Stomach (tissue), 8 donors: ENCODE measurements at regions not wholly inside any gene's neighbourhood (a gene's known extent, or its start where the extent isn't known, plus 50 kb on each side); places are given as distances from the start of the nearest gene placed in this dataset.

Experiments used
- DNase-seq, 2 donors: peaks; one replicate each; pipeline versions ENCODE4 v3.0.0 to v3.0.0-alpha.2; 2013 to 2019
- H3K27ac ChIP-seq, 5 donors: fragments of 200-600 bp in 4 of 5; sonication (generic) in 4 of 5; one replicate each; pipeline ENCODE4 v1.5.1; 2013 to 2019; ENCODE audit warnings: mild to moderate bottlenecking in 1 of 5, moderate library complexity in 1 of 5
- H3K27me3 ChIP-seq, 3 donors: fragments of 200-600 bp; sonication (generic); one replicate each; pipeline ENCODE4 v1.5.1; 2017 to 2019; ENCODE audit warnings: mixed run types in 1 of 3
- H3K36me3 ChIP-seq, 4 donors: fragments of 200-600 bp; sonication (generic); 1 replicate in 3 of 4; 2 replicates in 1 of 4; pipeline ENCODE4 v1.5.1; 2016 to 2019
- H3K4me1 ChIP-seq, 4 donors: fragments of 200-600 bp; sonication (generic); one replicate each; pipeline ENCODE4 v1.5.1; 2016 to 2019
- H3K4me3 ChIP-seq, 4 donors: fragments of 200-600 bp; sonication (generic) in 3 of 4; one replicate each; pipeline ENCODE4 v1.5.1; 2016 to 2019; ENCODE audit warnings: mild to moderate bottlenecking in 1 of 4
- H3K9me3 ChIP-seq, 4 donors: fragments of 200-600 bp; sonication (generic); one replicate each; pipeline ENCODE4 v1.5.1; 2016 to 2019
- CTCF ChIP-seq, 7 experiments: fragments of 450-650 bp in 4 of 7; fragments of 200-600 bp in 3 of 7; sonication (generic) in 3 of 7; IDR thresholded peaks; one replicate each; pipeline ENCODE4 v1.5.1; 2016 to 2019; ENCODE audit warnings: antibody characterized with exemption in 7 of 7, control low read depth in 2 of 7, mild to moderate bottlenecking in 1 of 7
- EP300 ChIP-seq: sonication (generic); formaldehyde crosslinking; IDR thresholded peaks from one replicate; pipeline ENCODE4 v1.6.1; 2017; ENCODE audit warnings: antibody characterized with exemption
- POLR2A ChIP-seq, 4 donors: fragments of 450-650 bp; IDR thresholded peaks; one replicate each; pipeline ENCODE4 v1.6.1; 2016; ENCODE audit warnings: antibody characterized with exemption in 4 of 4, control low read depth in 2 of 4, mild to moderate bottlenecking in 1 of 4, moderate library complexity in 1 of 4
- POLR2AphosphoS5 ChIP-seq, 3 donors: sonication (generic); formaldehyde crosslinking; IDR thresholded peaks; one replicate each; pipeline ENCODE4 v1.6.1; 2016; ENCODE audit warnings: antibody characterized with exemption in 3 of 3
- WGBS, 5 donors: extraction: QIAGEN DNeasy Blood & Tissue Kit in 3 of 5; methylation state at CpG; one replicate each; pipeline versions ENCODE4 v1.1.5 to v1.1.7; 2013 to 2018; 5-methylcytosine and 5-hydroxymethylcytosine counted together
- intact Hi-C: fragments of 100-400 bp; cut with DNase I; formaldehyde crosslinking; loops from one replicate; pipeline ENCODE4 v1.15.1; 2023; ENCODE audit warnings: low total_unique reads
- donor health status: healthy with polysubstance abuse.
- donor health status: Bipolar disorder and iron deficiency.
- donor health status: healthy.

GRCh38 chr11:25602149-25602548, 729.8 kb upstream of the ANO3 start:
- DNase-seq: no peak
- Histone ChIP-seq H3K27ac (no peak overlapping the region), H3K36me3 (no peaks in the 10 kb centered on the region), H3K4me3 (no peak overlapping the region), H3K4me1 (no peaks in the 10 kb centered on the region), H3K9me3 (peaks cover 0 to 6% (median 3%) of the 10 kb centered on the region in 4 donors), H3K27me3 (no peaks in the 10 kb centered on the region)
- intact Hi-C loops: no loop called here
- 65 to 78% (median 67%) methylated on average over 2 of the region's 2 CpGs for WGBS, 5 donors
- no peak for TF ChIP-seq CTCF (IDR thresholded peaks at IDR 0.05)
- no peak for TF ChIP-seq POLR2A (IDR thresholded peaks at IDR 0.05)
- no peak for TF ChIP-seq EP300
- no peak for TF ChIP-seq POLR2AphosphoS5 (IDR thresholded peaks at IDR 0.05)

- Histone ChIP-seq H3K36me3 (no peaks in the 10 kb centered on the region), H3K4me1 (no peaks in the 10 kb centered on the region), H3K27me3 (no peaks in the 10 kb centered on the region), H3K27ac (no peak overlapping the region), H3K4me3 (no peak overlapping the region), H3K9me3 (peaks cover 0 to 8% (median 3%) of the 10 kb centered on the region in 4 donors)
- WGBS, 5 donors: 94 to 100% (median 96%) methylated on average over 2 of the region's 2 CpGs
- intact Hi-C loops: no loop called here
- DNase-seq: no peak
- TF ChIP-seq CTCF (IDR thresholded peaks at IDR 0.05): no peak
- TF ChIP-seq EP300: no peak
- no peak for TF ChIP-seq POLR2AphosphoS5 (IDR thresholded peaks at IDR 0.05)
- no peak for TF ChIP-seq POLR2A (IDR thresholded peaks at IDR 0.05)
Observed at GRCh38 chr11:25602959-25603358, 729.0 kb upstream of the ANO3 start.

GRCh38 chr11:25612806-25613205, 719.1 kb upstream of the ANO3 start:
- no peaks in the 10 kb centered on the region for H3K27me3 ChIP-seq
- no peak overlapping the region for H3K27ac ChIP-seq
- 43 to 86% (median 75%) methylated on average over 1 to 3 of the region's 3 CpGs for WGBS, 5 donors
- peaks cover 0 to 6% (median 2%) of the 10 kb centered on the region in 4 donors for H3K9me3 ChIP-seq
- H3K36me3 ChIP-seq: no peaks in the 10 kb centered on the region
- no peak overlapping the region for H3K4me3 ChIP-seq
- DNase-seq: no peak
- H3K4me1 ChIP-seq: no peaks in the 10 kb centered on the region
- intact Hi-C loops: no loop called here
- no peak for TF ChIP-seq POLR2A (IDR thresholded peaks at IDR 0.05)
- no peak for TF ChIP-seq POLR2AphosphoS5 (IDR thresholded peaks at IDR 0.05)
- TF ChIP-seq EP300: no peak
- no peak for TF ChIP-seq CTCF (IDR thresholded peaks at IDR 0.05)

GRCh38 chr11:25613451-25613850, 718.5 kb upstream of the ANO3 start:
- intact Hi-C loops: no loop called here
- Histone ChIP-seq H3K9me3 (peaks cover 0 to 6% (median 2%) of the 10 kb centered on the region in 4 donors), H3K4me1 (no peaks in the 10 kb centered on the region), H3K27ac (no peak overlapping the region), H3K4me3 (no peak overlapping the region), H3K27me3 (no peaks in the 10 kb centered on the region), H3K36me3 (no peaks in the 10 kb centered on the region)
- TF ChIP-seq POLR2A (IDR thresholded peaks at IDR 0.05): no peak
- no peak for TF ChIP-seq CTCF (IDR thresholded peaks at IDR 0.05)
- no peak for TF ChIP-seq EP300
- TF ChIP-seq POLR2AphosphoS5 (IDR thresholded peaks at IDR 0.05): no peak
- WGBS, 5 donors: 43 to 47% (median 46%) methylated on average over 1 of the region's 1 CpG
- DNase-seq: no peak
